ENCODE measurements at regions not wholly inside any gene's neighbourhood (a gene's known extent, or its start where the extent isn't known, plus 50 kb on each side); places are given as distances from the start of the nearest gene placed in this dataset.

DNA sequence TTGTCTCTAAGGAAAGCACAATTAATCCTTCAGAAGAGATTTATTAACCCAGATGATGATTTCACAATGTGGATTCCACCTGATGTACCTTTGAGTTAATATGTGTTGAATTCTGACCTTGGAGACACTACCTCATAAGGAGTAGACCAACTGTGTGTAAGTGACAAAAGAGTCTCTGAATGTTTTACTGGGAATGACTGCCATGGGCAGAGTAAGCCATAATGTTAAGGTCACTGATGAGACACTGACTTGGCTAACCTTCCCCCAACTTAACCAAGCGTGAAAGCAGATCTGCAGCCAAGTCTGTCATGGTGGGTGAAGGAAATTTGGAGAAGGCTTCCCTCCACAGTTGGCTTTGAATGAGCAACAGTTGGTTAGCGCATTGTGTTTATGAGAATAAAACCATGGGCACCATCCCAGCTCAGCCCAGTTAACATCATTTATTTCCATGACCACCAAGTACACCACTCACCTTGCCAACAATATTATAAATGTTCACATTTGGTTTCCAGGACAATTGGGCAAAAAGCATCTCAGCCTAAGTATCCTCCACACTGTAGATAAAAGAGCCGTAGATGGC, 618.5 kb downstream of the KCNJ2 start:
- TF ChIP-seq EZH2 (IDR thresholded peaks at IDR 0.05): no peak
- no peak for TF ChIP-seq POLR2AphosphoS5 (IDR thresholded peaks at IDR 0.05; ENCODE audit: borderline replicate concordance, low read depth, low read length)
- no peak for TF ChIP-seq FOXP2 (optimal IDR thresholded peaks at IDR 0.05; ENCODE audit: control extremely low read depth, extremely low read length, insufficient read depth)
